ENCODE measurements at regions not wholly inside any gene's neighbourhood (a gene's known extent, or its start where the extent isn't known, plus 50 kb on each side); places are given as distances from the start of the nearest gene placed in this dataset.

DNA sequence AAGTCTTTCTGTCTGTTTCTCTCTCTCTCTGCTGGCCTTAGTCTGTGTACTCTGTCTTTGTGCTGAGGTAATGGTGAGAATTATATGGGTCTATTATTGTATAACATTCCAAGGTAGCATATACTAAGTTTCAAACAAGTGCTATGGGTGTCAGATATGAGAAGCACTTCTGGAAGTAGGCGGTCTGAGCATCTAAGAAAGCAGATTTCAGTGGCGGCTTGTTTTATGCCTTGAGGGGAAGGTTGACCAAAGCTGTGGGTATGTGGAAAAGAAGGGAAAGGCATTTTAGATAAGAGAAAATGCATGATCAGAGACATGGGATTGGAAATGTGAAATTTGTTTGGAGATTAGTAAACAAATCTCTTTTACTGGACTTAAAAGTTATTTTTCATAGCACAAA lies 348.5 kb downstream of the RFC3 start:
- TF ChIP-seq, protein P1, sequence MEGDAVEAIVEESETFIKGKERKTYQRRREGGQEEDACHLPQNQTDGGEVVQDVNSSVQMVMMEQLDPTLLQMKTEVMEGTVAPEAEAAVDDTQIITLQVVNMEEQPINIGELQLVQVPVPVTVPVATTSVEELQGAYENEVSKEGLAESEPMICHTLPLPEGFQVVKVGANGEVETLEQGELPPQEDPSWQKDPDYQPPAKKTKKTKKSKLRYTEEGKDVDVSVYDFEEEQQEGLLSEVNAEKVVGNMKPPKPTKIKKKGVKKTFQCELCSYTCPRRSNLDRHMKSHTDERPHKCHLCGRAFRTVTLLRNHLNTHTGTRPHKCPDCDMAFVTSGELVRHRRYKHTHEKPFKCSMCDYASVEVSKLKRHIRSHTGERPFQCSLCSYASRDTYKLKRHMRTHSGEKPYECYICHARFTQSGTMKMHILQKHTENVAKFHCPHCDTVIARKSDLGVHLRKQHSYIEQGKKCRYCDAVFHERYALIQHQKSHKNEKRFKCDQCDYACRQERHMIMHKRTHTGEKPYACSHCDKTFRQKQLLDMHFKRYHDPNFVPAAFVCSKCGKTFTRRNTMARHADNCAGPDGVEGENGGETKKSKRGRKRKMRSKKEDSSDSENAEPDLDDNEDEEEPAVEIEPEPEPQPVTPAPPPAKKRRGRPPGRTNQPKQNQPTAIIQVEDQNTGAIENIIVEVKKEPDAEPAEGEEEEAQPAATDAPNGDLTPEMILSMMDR (IDR thresholded peaks at IDR 0.05; ENCODE audit: extremely low read depth in 1 of 2, insufficient read depth in 1 of 2, low read depth in 1 of 2, low read length in 2 of 2): no peak
- TF ChIP-seq POLR2A (IDR thresholded peaks at IDR 0.05; ENCODE audit: low read depth, low read length) (no peak), POLR2AphosphoS5 (IDR thresholded peaks at IDR 0.05; ENCODE audit: insufficient read depth, low read depth, low read length) (no peak), EZH2 (IDR thresholded peaks at IDR 0.05; ENCODE audit: borderline replicate concordance, low read depth, low read length, severe bottlenecking) (no peak), JUN (IDR thresholded peaks at IDR 0.05; ENCODE audit: borderline replicate concordance, insufficient read depth, insufficient read length, low read depth) (no peak)
- TF ChIP-seq, protein P2, sequence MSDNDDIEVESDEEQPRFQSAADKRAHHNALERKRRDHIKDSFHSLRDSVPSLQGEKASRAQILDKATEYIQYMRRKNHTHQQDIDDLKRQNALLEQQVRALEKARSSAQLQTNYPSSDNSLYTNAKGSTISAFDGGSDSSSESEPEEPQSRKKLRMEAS (IDR thresholded peaks at IDR 0.05; ENCODE audit: insufficient read depth, insufficient read length): no peak
